ENCODE measurements at regions not wholly inside any gene's neighbourhood (a gene's known extent, or its start where the extent isn't known, plus 50 kb on each side); places are given as distances from the start of the nearest gene placed in this dataset.
"Not testable (repeated sequence)": the region's sequence is repeated elsewhere in the genome, so short reads cannot be mapped to it uniquely, and the experiment has no call there.

DNA sequence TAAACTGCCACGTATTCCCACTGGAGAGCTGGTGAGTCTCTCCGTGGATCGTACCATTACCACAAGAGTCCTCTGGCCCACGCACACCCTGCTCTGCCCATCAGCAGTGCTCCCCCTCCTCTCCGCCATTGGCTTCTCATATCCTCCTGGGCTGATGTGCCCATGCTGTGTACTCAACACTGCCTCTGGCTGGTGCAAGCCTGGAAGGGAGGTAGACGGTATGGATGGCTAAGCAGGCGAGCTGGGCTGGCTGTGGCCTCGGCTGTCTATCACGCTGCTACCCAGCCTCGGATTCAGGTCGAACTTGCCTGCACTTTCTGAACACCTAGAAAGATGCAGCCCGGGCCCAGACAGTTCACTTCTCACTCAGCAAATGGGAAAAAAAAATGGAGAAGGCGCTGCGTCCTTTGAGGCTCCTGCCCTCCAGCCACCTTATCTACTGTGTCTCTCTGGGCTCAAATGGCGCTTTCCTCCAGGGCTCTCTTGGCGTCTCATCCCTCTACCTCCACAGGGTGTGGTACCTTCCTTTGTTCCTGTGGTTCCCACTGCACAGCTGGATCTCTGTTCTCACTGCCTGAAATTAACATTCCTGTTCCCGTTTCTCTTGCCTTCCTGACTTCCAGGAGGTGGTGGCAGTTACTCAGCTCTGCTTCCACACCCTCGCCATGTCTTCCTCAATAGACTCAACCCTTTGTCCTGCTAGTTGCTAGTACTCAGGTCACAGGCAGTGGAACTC lies 262.3 kb upstream of the PLGLB1 start:
- intact Hi-C loops (cut with micrococcal nuclease; ENCODE audit: unreplicated experiment); H3K9me3 Mint-ChIP-seq (ENCODE audit: unreplicated experiment); H3K36me3 ChIP-seq (ENCODE audit: control insufficient read depth, insufficient read depth, low read length); H3K36me3 Mint-ChIP-seq (ENCODE audit: insufficient read depth, unreplicated experiment); BruUV-seq (replicated peaks); H3K4me3 Mint-ChIP-seq (ENCODE audit: unreplicated experiment); H3K27me3 Mint-ChIP-seq (ENCODE audit: insufficient read depth, unreplicated experiment); H3K27me3 ChIP-seq (replicated peaks; ENCODE audit: control insufficient read depth, insufficient read depth, low read length); H3K4me1 ChIP-seq; DNase-seq; H3K4me3 ChIP-seq (ENCODE audit: low read depth, low read length); CTCF ChIA-PET; H3K27ac Mint-ChIP-seq (ENCODE audit: unreplicated experiment); POLR2A ChIA-PET; H3K4me1 Mint-ChIP-seq (ENCODE audit: low read depth, unreplicated experiment); H3K9me3 ChIP-seq: not testable (repeated sequence)

DNA sequence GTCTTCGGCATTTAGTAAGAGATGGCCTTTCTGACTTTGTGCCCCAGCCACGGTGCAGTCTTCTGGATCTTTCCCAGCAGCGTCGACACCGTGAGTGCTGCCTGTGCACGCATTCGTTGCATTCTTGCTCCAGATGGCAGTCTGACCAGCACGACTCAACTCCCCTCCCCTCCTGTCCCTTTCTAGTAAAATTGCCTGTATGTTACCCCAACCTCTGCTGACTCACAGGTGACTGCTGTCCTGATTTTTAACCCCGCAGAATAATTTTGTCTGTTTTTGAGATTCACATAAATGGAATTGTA lies 262.8 kb upstream of the PLGLB1 start:
- H3K4me3 Mint-ChIP-seq (ENCODE audit: unreplicated experiment); H3K4me1 ChIP-seq; H3K4me1 Mint-ChIP-seq (ENCODE audit: low read depth, unreplicated experiment); DNase-seq; H3K36me3 Mint-ChIP-seq (ENCODE audit: insufficient read depth, unreplicated experiment); H3K9me3 Mint-ChIP-seq (ENCODE audit: unreplicated experiment); CTCF ChIA-PET; H3K9me3 ChIP-seq; intact Hi-C loops (cut with micrococcal nuclease; ENCODE audit: unreplicated experiment); H3K27me3 ChIP-seq (replicated peaks; ENCODE audit: control insufficient read depth, insufficient read depth, low read length); H3K36me3 ChIP-seq (ENCODE audit: control insufficient read depth, insufficient read depth, low read length); H3K4me3 ChIP-seq (ENCODE audit: low read depth, low read length); H3K27ac Mint-ChIP-seq (ENCODE audit: unreplicated experiment); H3K27me3 Mint-ChIP-seq (ENCODE audit: insufficient read depth, unreplicated experiment); BruUV-seq (replicated peaks); POLR2A ChIA-PET: not testable (repeated sequence)

DNA sequence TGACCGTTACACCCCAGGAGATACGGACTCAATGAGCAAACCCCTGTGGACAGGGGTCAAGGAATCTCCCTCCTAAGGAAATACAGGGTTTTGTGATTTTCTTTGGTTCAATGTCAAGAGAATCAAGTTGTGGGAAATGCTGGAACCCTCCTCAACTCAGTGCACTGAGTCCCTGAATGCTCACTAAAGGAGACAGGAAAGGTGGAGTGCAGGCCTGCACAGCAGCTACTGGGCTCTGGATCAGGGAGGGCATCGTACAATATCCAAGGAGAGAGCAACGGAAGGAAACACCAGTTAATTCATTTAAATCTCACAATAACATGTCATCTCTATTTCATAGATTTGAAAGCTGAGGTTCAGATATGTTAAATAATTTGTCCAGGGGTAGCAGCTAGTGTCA lies 263.5 kb upstream of the PLGLB1 start:
- DNase-seq; H3K36me3 Mint-ChIP-seq (ENCODE audit: insufficient read depth, unreplicated experiment); intact Hi-C loops (cut with micrococcal nuclease; ENCODE audit: unreplicated experiment); H3K4me1 Mint-ChIP-seq (ENCODE audit: low read depth, unreplicated experiment); H3K36me3 ChIP-seq (ENCODE audit: control insufficient read depth, insufficient read depth, low read length); H3K4me1 ChIP-seq; CTCF ChIA-PET; H3K27me3 Mint-ChIP-seq (ENCODE audit: insufficient read depth, unreplicated experiment); H3K27me3 ChIP-seq (replicated peaks; ENCODE audit: control insufficient read depth, insufficient read depth, low read length); H3K27ac Mint-ChIP-seq (ENCODE audit: unreplicated experiment); H3K4me3 Mint-ChIP-seq (ENCODE audit: unreplicated experiment); POLR2A ChIA-PET; H3K4me3 ChIP-seq (ENCODE audit: low read depth, low read length); H3K9me3 Mint-ChIP-seq (ENCODE audit: unreplicated experiment); H3K9me3 ChIP-seq; BruUV-seq (replicated peaks): not testable (repeated sequence)

DNA sequence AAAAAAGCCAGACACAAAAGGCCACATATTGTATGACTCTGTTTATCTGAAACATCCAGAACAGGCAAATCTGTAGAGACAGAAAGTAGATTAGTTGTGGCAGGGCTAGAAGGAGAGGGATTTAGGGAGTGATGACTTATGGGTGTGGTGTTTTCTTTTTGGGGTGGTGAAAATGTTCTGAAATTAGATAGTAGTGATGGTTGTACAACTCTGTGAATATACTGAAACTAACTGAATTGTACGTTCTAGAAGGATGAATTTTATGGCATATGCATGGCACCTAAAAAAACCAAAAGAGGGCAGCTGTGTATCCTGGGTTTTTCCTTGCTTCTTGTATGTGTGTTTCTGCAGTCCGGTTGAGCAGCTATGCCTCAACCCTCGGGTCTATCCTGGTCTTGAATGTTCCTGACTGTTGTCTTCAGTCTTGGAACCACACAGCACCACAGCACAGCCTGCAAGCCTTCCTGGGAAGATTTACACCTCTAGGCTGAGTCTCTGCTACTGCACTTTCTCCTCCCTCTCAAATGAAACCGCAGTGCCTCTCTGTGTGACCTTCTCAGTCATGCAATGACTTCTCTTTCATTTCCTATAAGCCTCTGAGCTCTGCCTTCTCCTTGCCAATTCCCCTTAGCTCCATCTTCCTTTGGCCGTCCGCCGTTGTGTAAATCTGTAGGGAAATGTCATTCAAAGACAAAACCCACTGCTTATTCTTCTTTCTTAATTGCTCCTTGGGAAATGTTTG lies 269.1 kb upstream of the PLGLB1 start:
- BruUV-seq (replicated peaks); POLR2A ChIA-PET; H3K4me3 ChIP-seq (ENCODE audit: low read depth, low read length); intact Hi-C loops (cut with micrococcal nuclease; ENCODE audit: unreplicated experiment); H3K36me3 ChIP-seq (ENCODE audit: control insufficient read depth, insufficient read depth, low read length); H3K36me3 Mint-ChIP-seq (ENCODE audit: insufficient read depth, unreplicated experiment); H3K4me3 Mint-ChIP-seq (ENCODE audit: unreplicated experiment); H3K9me3 ChIP-seq; H3K27me3 ChIP-seq (replicated peaks; ENCODE audit: control insufficient read depth, insufficient read depth, low read length); H3K27ac Mint-ChIP-seq (ENCODE audit: unreplicated experiment); H3K9me3 Mint-ChIP-seq (ENCODE audit: unreplicated experiment); H3K4me1 ChIP-seq; DNase-seq; H3K4me1 Mint-ChIP-seq (ENCODE audit: low read depth, unreplicated experiment); H3K27me3 Mint-ChIP-seq (ENCODE audit: insufficient read depth, unreplicated experiment); CTCF ChIA-PET: not testable (repeated sequence)

DNA sequence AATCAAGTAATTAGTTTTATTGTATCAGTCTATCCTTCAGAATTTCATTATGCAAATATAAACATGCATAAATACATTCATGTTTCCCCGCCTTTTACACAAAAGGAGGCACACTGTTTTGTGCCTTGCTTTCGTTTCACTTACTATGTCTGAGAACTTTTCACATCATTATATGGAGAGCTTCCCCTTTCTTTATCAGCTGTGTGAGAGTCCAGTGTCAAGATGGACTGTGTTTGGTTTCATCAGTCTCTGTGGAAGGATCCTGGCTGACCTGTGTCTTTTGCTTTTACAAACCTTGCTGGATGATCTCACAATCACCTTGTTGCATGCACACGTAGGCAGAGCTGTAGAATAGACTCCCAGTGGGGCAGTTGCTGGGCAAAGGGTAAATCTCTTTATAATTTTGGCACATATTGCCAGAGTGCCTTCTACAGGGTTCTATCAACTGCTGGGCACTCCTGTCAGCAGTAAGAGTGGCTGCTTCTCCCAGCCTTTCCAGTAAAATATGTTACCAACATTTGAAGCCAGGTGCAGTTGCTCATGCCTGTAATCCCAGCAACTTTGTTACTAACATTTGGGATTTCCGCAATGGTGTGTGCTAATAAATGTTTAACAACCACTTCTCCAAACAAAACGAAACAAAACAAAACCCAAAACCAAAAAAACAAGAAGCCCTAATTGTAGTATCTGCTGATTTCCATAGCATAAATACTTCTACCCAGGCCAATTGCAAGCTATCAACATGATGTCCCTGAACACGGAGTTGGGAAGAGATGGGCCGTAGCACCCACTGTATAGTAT lies 270.0 kb upstream of the PLGLB1 start:
- H3K4me1 Mint-ChIP-seq (ENCODE audit: low read depth, unreplicated experiment); intact Hi-C loops (cut with micrococcal nuclease; ENCODE audit: unreplicated experiment); H3K36me3 Mint-ChIP-seq (ENCODE audit: insufficient read depth, unreplicated experiment); H3K27me3 ChIP-seq (replicated peaks; ENCODE audit: control insufficient read depth, insufficient read depth, low read length); H3K4me3 ChIP-seq (ENCODE audit: low read depth, low read length); POLR2A ChIA-PET; H3K9me3 Mint-ChIP-seq (ENCODE audit: unreplicated experiment); H3K4me1 ChIP-seq; DNase-seq; H3K27ac Mint-ChIP-seq (ENCODE audit: unreplicated experiment); BruUV-seq (replicated peaks); H3K9me3 ChIP-seq; H3K4me3 Mint-ChIP-seq (ENCODE audit: unreplicated experiment); H3K36me3 ChIP-seq (ENCODE audit: control insufficient read depth, insufficient read depth, low read length); H3K27me3 Mint-ChIP-seq (ENCODE audit: insufficient read depth, unreplicated experiment); CTCF ChIA-PET: not testable (repeated sequence)

DNA sequence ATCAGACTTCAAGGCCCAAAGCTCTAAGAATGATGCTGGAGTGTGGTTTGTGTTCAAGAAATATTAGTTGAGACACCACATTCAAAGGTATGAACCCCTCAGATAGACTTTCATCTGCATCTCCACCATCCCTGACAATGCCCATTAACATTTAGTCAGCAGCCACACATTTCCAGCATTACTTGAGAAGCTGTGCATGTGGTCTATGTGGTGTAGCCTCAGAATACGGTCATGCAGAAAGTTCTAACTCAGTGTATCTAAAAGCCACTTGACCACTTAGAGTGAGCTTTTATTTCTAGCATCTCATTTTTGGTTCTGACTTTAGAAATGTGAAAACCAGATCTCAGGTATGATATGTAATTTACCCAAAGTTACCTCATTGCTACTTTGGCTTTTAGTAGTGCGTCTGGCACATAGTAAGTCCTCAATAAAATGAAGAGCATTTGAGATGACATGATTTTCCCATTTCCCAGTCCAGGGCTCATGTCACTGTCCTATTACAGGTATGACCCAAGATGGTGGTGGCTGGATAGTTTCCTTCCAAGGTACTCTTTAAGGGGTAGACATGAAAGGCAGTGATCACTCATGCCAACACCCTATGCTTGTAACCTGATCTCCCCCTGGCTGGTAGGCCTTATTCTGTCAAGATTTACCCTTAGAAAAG lies 272.4 kb upstream of the PLGLB1 start:
- H3K9me3 Mint-ChIP-seq (ENCODE audit: unreplicated experiment); H3K4me1 ChIP-seq; H3K9me3 ChIP-seq; BruUV-seq (replicated peaks); CTCF ChIA-PET; POLR2A ChIA-PET; H3K4me3 ChIP-seq (ENCODE audit: low read depth, low read length); H3K4me1 Mint-ChIP-seq (ENCODE audit: low read depth, unreplicated experiment); H3K27me3 ChIP-seq (replicated peaks; ENCODE audit: control insufficient read depth, insufficient read depth, low read length); DNase-seq; H3K36me3 ChIP-seq (ENCODE audit: control insufficient read depth, insufficient read depth, low read length); H3K4me3 Mint-ChIP-seq (ENCODE audit: unreplicated experiment); H3K27me3 Mint-ChIP-seq (ENCODE audit: insufficient read depth, unreplicated experiment); intact Hi-C loops (cut with micrococcal nuclease; ENCODE audit: unreplicated experiment); H3K27ac Mint-ChIP-seq (ENCODE audit: unreplicated experiment); H3K36me3 Mint-ChIP-seq (ENCODE audit: insufficient read depth, unreplicated experiment): not testable (repeated sequence)
